Umbilical cord (tissue), 1 donor: ENCODE measurements at regions not wholly inside any gene's neighbourhood (a gene's known extent, or its start where the extent isn't known, plus 50 kb on each side); places are given as distances from the start of the nearest gene placed in this dataset.
"Not testable (repeated sequence)": the region's sequence is repeated elsewhere in the genome, so short reads cannot be mapped to it uniquely, and the experiment has no call there.

Experiments
- DNase-seq: peaks from one replicate; pipeline ENCODE4 v3.0.0-alpha.2; 2015; ENCODE audit warnings: low spot score

- DNase-seq: no peak
Observed at GRCh38 chr13:66154354-66154753, 1075.8 kb downstream of the PCDH9 start.

- DNase-seq: no peak
Observed at GRCh38 chr13:66152596-66152995, 1077.5 kb downstream of the PCDH9 start.

GRCh38 chr13:66144357-66144756 is 1085.8 kb downstream of the PCDH9 start:
- DNase-seq: not testable (repeated sequence)

- peak; percentile 26 for DNase-seq
Observed at GRCh38 chr13:66139701-66140100, 1090.4 kb downstream of the PCDH9 start.

DNA sequence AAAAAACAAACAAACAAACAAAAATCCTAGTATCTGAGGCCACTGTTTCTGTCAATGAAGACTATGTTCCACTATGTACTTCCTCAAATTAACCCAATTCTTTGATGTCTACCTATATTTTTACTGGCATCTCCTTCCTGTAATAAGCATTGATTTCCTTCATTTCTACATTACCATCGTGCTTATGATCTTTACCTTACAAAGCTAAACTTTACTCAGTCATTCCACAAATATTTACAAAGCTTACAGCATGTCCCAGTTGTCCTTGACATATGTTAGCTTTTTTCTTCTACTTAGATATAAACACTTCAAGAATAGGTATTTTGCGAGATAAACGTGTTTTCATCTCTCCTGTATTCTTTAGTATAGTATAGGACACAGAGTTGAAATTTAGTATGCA is 1090.9 kb downstream of the PCDH9 start:
- no peak for DNase-seq

GRCh38 chr13:66138172-66138811 is 1091.8 kb downstream of the PCDH9 start:
- no peak for DNase-seq

DNA sequence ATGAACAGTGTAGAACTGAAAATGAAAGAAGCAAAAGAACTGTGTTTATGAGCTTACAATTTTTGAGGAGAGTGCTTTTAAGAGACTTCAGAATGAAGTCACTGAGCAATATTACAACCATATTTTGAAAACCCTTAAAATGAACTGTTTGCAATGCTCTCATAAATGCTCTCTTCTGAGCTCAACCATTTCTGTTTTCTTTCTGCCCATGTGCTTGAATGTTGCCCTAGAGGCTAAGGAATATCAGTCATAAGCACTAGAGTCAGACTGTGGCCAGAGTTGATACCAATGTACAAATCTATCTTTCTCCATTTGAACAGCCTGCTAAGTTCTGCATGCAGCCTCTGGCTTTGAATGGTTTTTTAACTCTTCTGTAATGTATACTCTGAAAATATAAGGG is 1092.8 kb downstream of the PCDH9 start:
- no peak for DNase-seq

DNA sequence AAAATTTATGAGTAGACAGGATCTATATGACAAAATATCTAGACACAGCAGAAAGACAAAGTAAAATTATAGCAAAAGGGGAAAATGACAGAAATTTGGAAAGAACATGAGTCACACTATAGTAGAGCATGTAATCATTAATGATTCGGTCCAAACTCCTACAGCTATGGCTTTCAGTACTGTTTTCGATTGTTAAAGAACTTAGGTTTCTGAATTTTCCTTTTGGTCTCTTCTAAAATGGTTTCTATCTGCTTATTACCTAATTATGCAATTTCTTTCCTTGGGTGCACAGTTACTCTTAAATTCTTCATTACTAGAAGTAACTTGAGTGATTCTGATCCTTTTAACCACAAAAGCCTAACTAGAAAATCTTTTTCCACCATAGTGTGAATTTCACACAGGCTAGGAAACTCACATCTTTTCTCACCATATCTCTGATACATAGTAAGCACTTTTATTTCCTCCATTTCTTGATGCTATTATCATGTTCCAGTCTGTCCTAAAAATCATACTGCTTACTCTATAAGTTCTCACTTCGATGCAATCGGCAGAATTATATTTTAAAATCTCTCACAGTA is 1101.4 kb downstream of the PCDH9 start:
- DNase-seq: no peak

DNA sequence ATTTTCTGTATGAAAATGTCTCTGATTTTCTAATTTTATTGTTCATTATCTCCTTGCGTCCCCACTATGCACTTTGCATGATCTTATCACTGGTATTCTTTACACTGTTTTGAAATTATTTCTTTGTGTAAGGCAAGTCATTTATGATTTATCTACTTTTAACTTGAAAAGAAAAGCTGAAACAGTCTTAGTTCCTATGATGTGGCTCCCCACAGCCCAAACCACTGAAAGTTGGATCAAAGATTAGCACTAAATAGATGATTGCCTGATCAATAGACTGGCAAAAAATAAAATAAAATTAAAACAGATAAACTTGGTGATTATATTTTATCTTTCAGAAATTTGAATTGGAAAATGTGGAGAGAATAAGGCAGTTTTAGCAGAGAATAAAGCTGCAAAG is 1101.9 kb downstream of the PCDH9 start:
- no peak for DNase-seq

DNA sequence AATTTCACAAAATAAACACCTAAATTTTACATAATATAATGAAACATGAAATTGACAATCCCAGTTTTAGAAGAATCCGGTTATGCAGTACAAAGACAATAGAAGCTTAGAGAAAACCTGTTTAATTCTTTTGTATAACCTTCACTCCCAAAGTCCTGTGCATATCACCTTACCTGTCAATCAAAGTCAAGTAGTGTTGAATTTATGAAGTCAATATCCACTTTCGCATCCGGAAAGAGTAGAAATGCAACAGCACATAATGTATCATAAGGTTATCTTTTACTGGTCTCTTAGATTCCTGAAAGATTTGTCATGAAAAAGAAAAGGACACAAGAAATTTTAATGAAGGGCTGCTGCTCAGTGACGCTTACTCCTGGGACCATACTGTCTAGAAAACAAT is 1112.6 kb downstream of the PCDH9 start:
- no peak for DNase-seq

DNA sequence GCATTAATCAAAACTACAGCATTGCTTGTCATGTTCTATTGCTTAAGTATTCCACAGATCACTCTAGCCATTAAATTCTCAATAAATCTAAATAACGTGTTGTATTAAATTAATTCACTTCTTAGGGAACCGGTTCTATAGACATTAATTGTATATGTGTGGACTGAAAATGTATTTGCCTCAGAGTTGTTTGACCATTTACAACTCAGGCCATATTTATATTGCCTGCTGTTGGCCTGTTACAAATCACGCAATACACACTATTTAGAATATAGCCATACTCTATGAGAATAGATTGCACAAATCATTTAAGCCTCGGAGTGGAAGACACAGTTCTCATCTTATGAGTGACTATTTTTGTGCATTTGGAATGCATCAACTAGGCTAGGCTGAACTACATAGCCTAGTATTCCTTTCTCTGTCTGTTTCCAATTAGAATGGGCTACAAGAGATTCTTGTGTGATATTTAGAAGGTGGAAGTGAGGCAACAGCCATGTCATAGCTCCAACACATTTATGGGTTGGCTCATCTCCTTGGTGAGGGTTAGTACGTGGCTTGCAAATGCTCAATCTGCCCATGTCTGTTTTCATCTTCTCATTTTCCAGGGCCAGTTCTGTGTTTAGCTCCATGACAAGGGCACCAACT is 1116.1 kb downstream of the PCDH9 start:
- DNase-seq: no peak

GRCh38 chr13:66111628-66112027 is 1118.5 kb downstream of the PCDH9 start:
- no peak for DNase-seq

DNA sequence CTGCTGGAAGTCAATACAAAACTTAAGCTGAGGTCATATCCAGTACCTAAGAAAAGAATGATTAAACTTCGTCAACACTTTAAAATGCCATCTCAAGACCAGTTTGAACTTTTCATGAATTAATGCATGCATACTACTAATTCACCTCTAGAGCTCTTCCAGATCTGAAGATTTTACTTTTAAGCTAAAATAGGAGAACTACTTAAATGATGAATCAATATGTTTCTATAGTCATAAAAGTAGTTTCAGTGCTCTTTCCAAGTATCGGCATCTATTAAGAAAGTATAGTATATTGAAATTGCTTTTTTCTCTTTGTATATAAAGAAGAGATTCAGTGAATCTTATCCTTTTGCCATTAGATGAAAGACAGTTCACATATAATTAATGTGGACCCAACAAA is 1123.9 kb downstream of the PCDH9 start:
- DNase-seq: no peak

- DNase-seq: no peak
Observed at GRCh38 chr13:66102864-66103263, 1127.3 kb downstream of the PCDH9 start.

- no peak for DNase-seq
Observed at GRCh38 chr13:66099825-66100224, 1130.3 kb downstream of the PCDH9 start.

DNA sequence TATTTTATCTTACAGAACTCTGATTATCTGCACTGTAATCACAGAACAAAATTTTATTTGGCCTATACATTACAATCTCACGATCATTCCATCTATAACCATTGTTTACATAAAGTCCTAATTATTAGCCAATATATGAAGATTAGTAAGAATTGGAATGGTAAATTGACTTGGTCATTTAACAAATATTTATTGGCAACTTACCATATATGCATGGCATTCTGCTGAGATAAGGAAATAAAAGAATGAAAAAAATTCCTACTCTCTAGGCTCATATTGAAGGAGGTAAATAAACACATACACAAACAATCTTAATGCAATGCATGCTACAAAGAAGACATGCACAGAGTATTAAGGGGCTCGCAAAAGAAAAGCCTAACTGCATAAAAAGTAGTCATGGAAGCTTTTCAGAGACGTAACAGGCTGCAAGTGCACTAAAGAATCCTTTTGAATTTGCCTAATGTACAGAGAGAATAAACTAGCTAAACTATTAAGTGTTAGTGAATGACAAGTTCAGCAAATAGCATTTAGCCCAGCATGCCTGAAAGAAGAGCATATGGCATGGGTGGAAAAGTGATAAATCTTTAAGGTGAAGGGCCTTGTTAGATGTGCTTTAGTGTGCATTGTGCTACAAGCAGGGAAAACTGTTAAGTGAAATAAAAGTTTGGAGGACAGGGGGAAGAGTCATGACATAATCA is 1131.1 kb downstream of the PCDH9 start:
- no peak for DNase-seq

DNA sequence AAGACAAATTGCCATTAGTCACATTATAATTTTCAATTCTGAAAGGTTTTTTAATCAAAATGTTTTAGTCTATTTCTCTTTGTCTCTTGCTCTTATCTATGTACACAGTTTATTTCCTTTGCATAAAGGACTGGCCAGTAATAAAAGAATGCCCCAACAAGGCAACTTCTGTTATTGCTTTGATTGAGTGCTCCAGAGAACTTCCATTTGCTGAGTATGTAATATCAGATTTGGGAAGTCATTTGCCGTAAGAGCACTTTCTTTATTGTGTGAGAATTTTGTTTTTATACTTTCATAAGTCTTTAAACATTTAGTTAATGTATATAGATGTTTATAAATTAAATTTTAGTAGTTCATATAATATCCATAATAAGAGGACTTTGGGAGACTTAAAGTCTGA is 1140.4 kb downstream of the PCDH9 start:
- DNase-seq: no peak

DNA sequence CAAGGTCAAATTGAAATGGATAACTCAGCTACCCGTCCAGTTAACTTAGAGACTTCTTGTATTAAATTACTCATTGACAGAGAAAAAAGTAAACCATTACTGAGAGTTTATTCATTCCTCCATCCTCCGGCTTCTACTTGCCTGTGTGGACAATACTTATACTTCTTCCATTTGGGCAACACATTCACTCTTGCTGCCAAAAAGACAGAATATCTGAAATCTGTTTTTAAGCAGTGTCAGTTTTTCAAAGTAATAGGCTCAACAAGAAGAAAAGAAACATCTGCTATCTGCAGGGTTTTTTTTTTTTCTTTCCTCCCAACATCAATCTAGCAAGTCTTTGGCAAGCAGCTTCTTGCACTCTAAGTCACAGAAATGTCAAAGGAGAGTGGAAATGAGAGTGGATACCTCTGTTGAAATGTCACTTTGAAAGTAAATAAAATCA is 1142.8 kb downstream of the PCDH9 start:
- peak; percentile 42 for DNase-seq

DNA sequence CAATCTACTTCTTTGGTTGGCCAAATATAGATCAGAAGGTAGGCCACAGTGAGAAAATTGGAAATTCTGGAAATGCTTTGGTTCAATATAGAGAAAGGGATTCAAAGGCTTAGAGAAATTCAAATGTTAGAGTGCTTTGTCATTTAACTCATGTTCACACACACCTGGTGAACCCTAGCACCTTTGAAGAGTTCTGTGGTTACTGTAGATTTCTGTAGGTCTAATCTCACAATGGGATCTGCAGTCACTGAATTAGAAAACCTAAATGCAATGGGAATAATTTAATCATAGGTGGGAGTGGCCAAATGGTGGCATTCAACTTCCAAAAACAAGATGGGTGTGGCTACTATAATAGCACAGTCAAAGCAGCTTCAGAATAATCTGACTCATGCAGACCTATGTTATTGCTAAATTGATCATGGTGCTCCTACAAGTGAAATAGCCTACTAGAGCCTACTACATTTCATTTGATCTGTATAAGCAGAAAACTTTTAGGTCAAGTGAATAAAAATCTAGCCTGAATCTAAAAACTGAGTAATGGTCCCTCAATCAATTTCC is 1152.9 kb downstream of the PCDH9 start:
- no peak for DNase-seq

DNA sequence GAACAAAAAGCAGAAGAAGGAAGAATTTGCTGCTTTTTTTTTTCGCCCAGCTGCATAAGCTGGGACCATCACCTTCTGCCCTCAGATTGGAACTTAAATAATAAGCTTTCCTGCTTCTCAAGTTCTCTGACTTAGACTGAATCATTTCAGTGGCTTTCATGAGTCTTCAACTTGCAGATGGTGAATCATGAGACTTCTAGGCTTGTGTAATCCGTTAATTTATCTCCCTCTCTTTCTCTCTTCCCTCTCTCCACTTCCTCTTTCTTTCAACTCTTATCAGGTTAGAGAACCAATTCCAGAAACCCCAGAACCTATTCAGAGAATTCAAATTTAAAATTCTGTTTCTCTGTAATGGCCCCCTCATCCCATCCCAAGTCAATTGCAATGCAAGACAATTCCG is 1153.7 kb downstream of the PCDH9 start:
- no peak for DNase-seq

- no peak for DNase-seq
Observed at GRCh38 chr13:66074018-66074615, 1156.0 kb downstream of the PCDH9 start.

GRCh38 chr13:66072097-66072496 is 1158.0 kb downstream of the PCDH9 start:
- DNase-seq: not testable (repeated sequence)
